Right lobe of liver (tissue), 6 donors: ENCODE measurements at regions not wholly inside any gene's neighbourhood (a gene's known extent, or its start where the extent isn't known, plus 50 kb on each side); places are given as distances from the start of the nearest gene placed in this dataset.

Experiments used
- ATAC-seq, 4 donors: fragments of 200-7000 bp; cut with Tn5 transposase; one replicate each; pipeline ENCODE4 v1.9.1; 2020; ENCODE audit warnings: mild to moderate bottlenecking in 4 of 4, moderate library complexity in 4 of 4
- DNase-seq, 3 donors: peaks; one replicate each; pipeline ENCODE4 v3.0.0-alpha.2; 2020
- H3K27ac ChIP-seq, 3 donors: fragments of 200-600 bp; one replicate each; pipeline ENCODE4 v1.8.0; 2022
- H3K27me3 ChIP-seq, 2 donors: fragments of 200-600 bp; one replicate each; pipeline ENCODE4 v1.8.0; 2022
- H3K36me3 ChIP-seq, 4 donors: fragments of 200-600 bp; sonication (generic) in 1 of 4; one replicate each; pipeline versions ENCODE4 v1.5.1 to v1.8.0; 2017 to 2022; ENCODE audit warnings: control low read depth in 1 of 4
- H3K4me1 ChIP-seq, 4 donors: fragments of 200-600 bp; sonication (generic) in 1 of 4; one replicate each; pipeline versions ENCODE4 v1.5.1 to v1.8.0; 2017 to 2022; ENCODE audit warnings: control low read depth in 1 of 4
- H3K4me3 ChIP-seq, 3 donors: fragments of 200-600 bp; one replicate each; pipeline ENCODE4 v1.8.0; 2022
- H3K9me3 ChIP-seq, 4 donors: fragments of 200-600 bp; sonication (generic) in 1 of 4; one replicate each; pipeline versions ENCODE4 v1.5.1 to v1.8.0; 2017 to 2022; ENCODE audit warnings: control low read depth in 1 of 4
- CTCF ChIP-seq, 4 donors: fragments of 200-600 bp in 3 of 4; fragments of 450-650 bp in 1 of 4; IDR thresholded peaks; one replicate each; pipeline versions ENCODE4 v1.5.1 to v1.8.0; 2016 to 2022; ENCODE audit warnings: antibody characterized with exemption in 4 of 4, mild to moderate bottlenecking in 2 of 4
- POLR2A ChIP-seq: fragments of 450-650 bp; IDR thresholded peaks from one replicate; pipeline ENCODE4 v1.6.1; 2017; ENCODE audit warnings: antibody characterized with exemption, mild to moderate bottlenecking
- WGBS: methylation state at CpG from one replicate; pipeline ENCODE4 v1.1.6; 2018; ENCODE audit warnings: low coverage, low lambda C conversion rate; ENCODE audit not compliant: insufficient coverage; ENCODE audit errors: missing lambda C conversion rate; 5-methylcytosine and 5-hydroxymethylcytosine counted together
- intact Hi-C, 2 donors: fragments of 100-400 bp; cut with DNase I; formaldehyde crosslinking; loops; one replicate each; pipeline versions ENCODE4 v1.11.2 to v1.14.1; 2022
- donor health status: DM: no; HTN: yes; CAD: no.
- donor health status: DM: no; HTN: no; CAD: no.
- donor health status: DM: no; HTN: no; CAD: no.
- donor health status: DM: no; HTN: yes; CAD: no.
- donor health status: DM: no; HTN: yes; CAD: no.

- Histone ChIP-seq H3K27ac (no peak overlapping the region), H3K9me3 (no peaks in the 10 kb centered on the region), H3K27me3 (no peaks in the 10 kb centered on the region), H3K4me1 (no peaks in the 10 kb centered on the region), H3K4me3 (no peak overlapping the region), H3K36me3 (no peaks in the 10 kb centered on the region)
- DNase-seq (no peak), ATAC-seq (peak in 2 of 4 donors; percentile 29 to 40)
- WGBS = 65% methylated on average over 3 of the region's 3 CpGs
- intact Hi-C loops = loop anchor here in 1 of 2 donors (10.0 kb wide), 1 partner anchor 1166 kb away; no protein-coding TSS in a partner anchor
- no peak for TF ChIP-seq CTCF (IDR thresholded peaks at IDR 0.05)
- no peak for TF ChIP-seq POLR2A
Measured at GRCh38 chr7:47080816-47081215, 501.1 kb downstream of the TNS3 start.

GRCh38 chr7:47078241-47078640 lies 503.7 kb downstream of the TNS3 start:
- Histone ChIP-seq H3K36me3 (no peaks in the 10 kb centered on the region), H3K27ac (no peak overlapping the region), H3K9me3 (no peaks in the 10 kb centered on the region), H3K27me3 (no peaks in the 10 kb centered on the region), H3K4me3 (no peak overlapping the region), H3K4me1 (no peaks in the 10 kb centered on the region)
- intact Hi-C loops = no loop called here
- ATAC-seq = no peak
- DNase-seq = no peak
- 80% methylated on average over 2 of the region's 2 CpGs for WGBS
- TF ChIP-seq CTCF (IDR thresholded peaks at IDR 0.05) (no peak), POLR2A (no peak)

- Histone ChIP-seq H3K27ac (no peak overlapping the region), H3K9me3 (no peaks in the 10 kb centered on the region), H3K27me3 (no peaks in the 10 kb centered on the region), H3K4me3 (no peak overlapping the region), H3K4me1 (no peaks in the 10 kb centered on the region), H3K36me3 (no peaks in the 10 kb centered on the region)
- intact Hi-C loops = no loop called here
- 26% methylated on average over 2 of the region's 2 CpGs for WGBS
- no peak for TF ChIP-seq POLR2A
- no peak for TF ChIP-seq CTCF (IDR thresholded peaks at IDR 0.05)
- DNase-seq = no peak
- ATAC-seq = peak in 1 of 4 donors; percentile 12
Measured at GRCh38 chr7:47074702-47075153, 507.2 kb downstream of the TNS3 start.

- TF ChIP-seq POLR2A = no peak
- no peak for TF ChIP-seq CTCF (IDR thresholded peaks at IDR 0.05)
- no peaks in the 10 kb centered on the region for H3K27me3 ChIP-seq
- WGBS = 98% methylated on average over 6 of the region's 7 CpGs
- H3K4me3 ChIP-seq = no peak overlapping the region
- intact Hi-C loops = no loop called here
- no peak for ATAC-seq
- DNase-seq = no peak
- H3K4me1 ChIP-seq = no peaks in the 10 kb centered on the region
- no peaks in the 10 kb centered on the region for H3K9me3 ChIP-seq
- no peak overlapping the region for H3K27ac ChIP-seq
- H3K36me3 ChIP-seq = no peaks in the 10 kb centered on the region
Measured at GRCh38 chr7:47073284-47073683, 508.6 kb downstream of the TNS3 start.

- ATAC-seq = no peak
- H3K27ac ChIP-seq = no peak overlapping the region
- no peak overlapping the region for H3K4me3 ChIP-seq
- 65% methylated on average over 3 of the region's 3 CpGs for WGBS
- no peak for DNase-seq
- TF ChIP-seq CTCF (IDR thresholded peaks at IDR 0.05) = no peak
- no peak for TF ChIP-seq POLR2A
- H3K4me1 ChIP-seq = no peaks in the 10 kb centered on the region
- no peaks in the 10 kb centered on the region for H3K9me3 ChIP-seq
- H3K36me3 ChIP-seq = no peaks in the 10 kb centered on the region
- no peaks in the 10 kb centered on the region for H3K27me3 ChIP-seq
- intact Hi-C loops = no loop called here
Measured at GRCh38 chr7:47071866-47072265, 510.0 kb downstream of the TNS3 start.
